ENCODE measurements at regions not wholly inside any gene's neighbourhood (a gene's known extent, or its start where the extent isn't known, plus 50 kb on each side); places are given as distances from the start of the nearest gene placed in this dataset.
"Not testable (repeated sequence)": the region's sequence is repeated elsewhere in the genome, so short reads cannot be mapped to it uniquely, and the experiment has no call there.

- peaks cover 2 to 7% of the 10 kb centered on the region in 2 donors for H3K36me3 ChIP-seq (ENCODE audit: control insufficient read depth in 2 of 2, insufficient read depth in 2 of 2, low read length in 1 of 2)
- H3K27ac ChIP-seq (ENCODE audit: low read depth in 1 of 2, low read length in 1 of 2): no peak overlapping the region
- no peaks in the 10 kb centered on the region for H3K27me3 ChIP-seq (ENCODE audit: control insufficient read depth in 2 of 2, insufficient read depth in 1 of 2, low read length in 1 of 2)
- WGBS: 98% methylated on average over 4 of the region's 4 CpGs
- H3K4me1 ChIP-seq (ENCODE audit: control insufficient read depth in 2 of 2, insufficient read depth in 2 of 2, low read length in 2 of 2): peaks cover 5 to 7% of the 10 kb centered on the region in 2 donors
- H3K9me3 ChIP-seq (ENCODE audit: control insufficient read depth in 2 of 2, insufficient read depth in 1 of 2, low read length in 1 of 2): peaks cover 0 to 8% of the 10 kb centered on the region in 2 donors
- DNase-seq (ENCODE audit: low read depth in 6 of 9, low spot score in 9 of 9): no peak
- no peak overlapping the region for H3K4me3 ChIP-seq (ENCODE audit: low read length in 2 of 2)
Observed at GRCh38 chr6:144397141-144397540, 112.0 kb downstream of the UTRN start.

GRCh38 chr6:144400321-144400720 lies 115.2 kb downstream of the UTRN start:
- Histone ChIP-seq H3K27ac (ENCODE audit: low read depth in 1 of 2, low read length in 1 of 2) (no peak overlapping the region), H3K4me1 (ENCODE audit: control insufficient read depth in 2 of 2, insufficient read depth in 2 of 2, low read length in 2 of 2) (no peaks in the 10 kb centered on the region), H3K36me3 (ENCODE audit: control insufficient read depth in 2 of 2, insufficient read depth in 2 of 2, low read length in 1 of 2) (peaks cover 7% of the 10 kb centered on the region in 2 donors), H3K9me3 (ENCODE audit: control insufficient read depth in 2 of 2, insufficient read depth in 1 of 2, low read length in 1 of 2) (peaks cover 0 to 8% of the 10 kb centered on the region in 2 donors), H3K27me3 (ENCODE audit: control insufficient read depth in 2 of 2, insufficient read depth in 1 of 2, low read length in 1 of 2) (no peaks in the 10 kb centered on the region), H3K4me3 (ENCODE audit: low read length in 2 of 2) (no peak overlapping the region)
- 99% methylated on average over 5 of the region's 5 CpGs for WGBS
- DNase-seq (ENCODE audit: low read depth in 6 of 9, low spot score in 9 of 9): no peak

- H3K27me3 ChIP-seq (ENCODE audit: control insufficient read depth in 2 of 2, insufficient read depth in 1 of 2, low read length in 1 of 2): no peaks in the 10 kb centered on the region
- WGBS: 98% methylated on average over 13 of the region's 13 CpGs
- DNase-seq (ENCODE audit: low read depth in 6 of 9, low spot score in 9 of 9): no peak
- peaks cover 0 to 8% of the 10 kb centered on the region in 2 donors for H3K9me3 ChIP-seq (ENCODE audit: control insufficient read depth in 2 of 2, insufficient read depth in 1 of 2, low read length in 1 of 2)
- H3K4me3 ChIP-seq (ENCODE audit: low read length in 2 of 2): no peak overlapping the region
- H3K36me3 ChIP-seq (ENCODE audit: control insufficient read depth in 2 of 2, insufficient read depth in 2 of 2, low read length in 1 of 2): peaks cover 7% of the 10 kb centered on the region in 2 donors
- H3K4me1 ChIP-seq (ENCODE audit: control insufficient read depth in 2 of 2, insufficient read depth in 2 of 2, low read length in 2 of 2): no peaks in the 10 kb centered on the region
- H3K27ac ChIP-seq (ENCODE audit: low read depth in 1 of 2, low read length in 1 of 2): no peak overlapping the region
Observed at GRCh38 chr6:144401736-144402733, 116.9 kb downstream of the UTRN start.

- no peak for DNase-seq (ENCODE audit: low read depth in 6 of 9, low spot score in 9 of 9)
- H3K36me3 ChIP-seq (ENCODE audit: control insufficient read depth in 2 of 2, insufficient read depth in 2 of 2, low read length in 1 of 2): peaks cover 6 to 7% of the 10 kb centered on the region in 2 donors
- H3K9me3 ChIP-seq (ENCODE audit: control insufficient read depth in 2 of 2, insufficient read depth in 1 of 2, low read length in 1 of 2): peaks cover 0 to 5% of the 10 kb centered on the region in 2 donors
- 98% methylated on average over 8 of the region's 8 CpGs for WGBS
- H3K4me1 ChIP-seq (ENCODE audit: control insufficient read depth in 2 of 2, insufficient read depth in 2 of 2, low read length in 2 of 2): no peaks in the 10 kb centered on the region
- H3K27ac ChIP-seq (ENCODE audit: low read depth in 1 of 2, low read length in 1 of 2): no peak overlapping the region
- H3K27me3 ChIP-seq (ENCODE audit: control insufficient read depth in 2 of 2, insufficient read depth in 1 of 2, low read length in 1 of 2): no peaks in the 10 kb centered on the region
- H3K4me3 ChIP-seq (ENCODE audit: low read length in 2 of 2): no peak overlapping the region
Observed at GRCh38 chr6:144402750-144403149, 117.6 kb downstream of the UTRN start.

- peaks cover 4 to 5% of the 10 kb centered on the region in 2 donors for H3K36me3 ChIP-seq (ENCODE audit: control insufficient read depth in 2 of 2, insufficient read depth in 2 of 2, low read length in 1 of 2)
- H3K27ac ChIP-seq (ENCODE audit: low read depth in 1 of 2, low read length in 1 of 2): no peak overlapping the region
- no peaks in the 10 kb centered on the region for H3K27me3 ChIP-seq (ENCODE audit: control insufficient read depth in 2 of 2, insufficient read depth in 1 of 2, low read length in 1 of 2)
- no peak overlapping the region for H3K4me3 ChIP-seq (ENCODE audit: low read length in 2 of 2)
- no peak for DNase-seq (ENCODE audit: low read depth in 6 of 9, low spot score in 9 of 9)
- no peaks in the 10 kb centered on the region for H3K9me3 ChIP-seq (ENCODE audit: control insufficient read depth in 2 of 2, insufficient read depth in 1 of 2, low read length in 1 of 2)
- WGBS: 99% methylated on average over 5 of the region's 5 CpGs
- no peaks in the 10 kb centered on the region for H3K4me1 ChIP-seq (ENCODE audit: control insufficient read depth in 2 of 2, insufficient read depth in 2 of 2, low read length in 2 of 2)
Observed at GRCh38 chr6:144405163-144405562, 120.0 kb downstream of the UTRN start.

GRCh38 chr6:144406796-144407195 lies 121.7 kb downstream of the UTRN start:
- Histone ChIP-seq H3K9me3 (ENCODE audit: control insufficient read depth in 2 of 2, insufficient read depth in 1 of 2, low read length in 1 of 2) (no peaks in the 10 kb centered on the region), H3K4me3 (ENCODE audit: low read length in 2 of 2) (no peak overlapping the region), H3K36me3 (ENCODE audit: control insufficient read depth in 2 of 2, insufficient read depth in 2 of 2, low read length in 1 of 2) (peaks cover 4 to 5% of the 10 kb centered on the region in 2 donors), H3K27ac (ENCODE audit: low read depth in 1 of 2, low read length in 1 of 2) (no peak overlapping the region), H3K4me1 (ENCODE audit: control insufficient read depth in 2 of 2, insufficient read depth in 2 of 2, low read length in 2 of 2) (no peaks in the 10 kb centered on the region), H3K27me3 (ENCODE audit: control insufficient read depth in 2 of 2, insufficient read depth in 1 of 2, low read length in 1 of 2) (no peaks in the 10 kb centered on the region)
- WGBS: 94% methylated on average over 3 of the region's 3 CpGs
- no peak for DNase-seq (ENCODE audit: low read depth in 6 of 9, low spot score in 9 of 9)

- 97% methylated on average over 6 of the region's 6 CpGs for WGBS
- Histone ChIP-seq H3K27ac (ENCODE audit: low read depth in 1 of 2, low read length in 1 of 2) (no peak overlapping the region), H3K9me3 (ENCODE audit: control insufficient read depth in 2 of 2, insufficient read depth in 1 of 2, low read length in 1 of 2) (no peaks in the 10 kb centered on the region), H3K27me3 (ENCODE audit: control insufficient read depth in 2 of 2, insufficient read depth in 1 of 2, low read length in 1 of 2) (no peaks in the 10 kb centered on the region), H3K36me3 (ENCODE audit: control insufficient read depth in 2 of 2, insufficient read depth in 2 of 2, low read length in 1 of 2) (peaks cover 0 to 4% of the 10 kb centered on the region in 2 donors), H3K4me1 (ENCODE audit: control insufficient read depth in 2 of 2, insufficient read depth in 2 of 2, low read length in 2 of 2) (no peaks in the 10 kb centered on the region), H3K4me3 (ENCODE audit: low read length in 2 of 2) (no peak overlapping the region)
- DNase-seq (ENCODE audit: low read depth in 6 of 9, low spot score in 9 of 9): no peak
Observed at GRCh38 chr6:144408161-144408560, 123.0 kb downstream of the UTRN start.

GRCh38 chr6:144410059-144410458 lies 124.9 kb downstream of the UTRN start:
- no peaks in the 10 kb centered on the region for H3K4me1 ChIP-seq (ENCODE audit: control insufficient read depth in 2 of 2, insufficient read depth in 2 of 2, low read length in 2 of 2)

GRCh38 chr6:144410574-144410973 lies 125.4 kb downstream of the UTRN start:
- not testable (repeated sequence) for H3K4me3 ChIP-seq (ENCODE audit: low read length in 2 of 2); H3K4me1 ChIP-seq (ENCODE audit: control insufficient read depth in 2 of 2, insufficient read depth in 2 of 2, low read length in 2 of 2); H3K27ac ChIP-seq (ENCODE audit: low read depth in 1 of 2, low read length in 1 of 2); H3K27me3 ChIP-seq (ENCODE audit: control insufficient read depth in 2 of 2, insufficient read depth in 1 of 2, low read length in 1 of 2); H3K9me3 ChIP-seq (ENCODE audit: control insufficient read depth in 2 of 2, insufficient read depth in 1 of 2, low read length in 1 of 2); H3K36me3 ChIP-seq (ENCODE audit: control insufficient read depth in 2 of 2, insufficient read depth in 2 of 2, low read length in 1 of 2); DNase-seq (ENCODE audit: low read depth in 6 of 9, low spot score in 9 of 9)
- WGBS: 98% methylated on average over 2 of the region's 2 CpGs

More at GRCh38 chr6:144410059-144410458, 124.9 kb downstream of the UTRN start:
- Histone ChIP-seq H3K27me3 (ENCODE audit: control insufficient read depth in 2 of 2, insufficient read depth in 1 of 2, low read length in 1 of 2) (no peaks in the 10 kb centered on the region), H3K9me3 (ENCODE audit: control insufficient read depth in 2 of 2, insufficient read depth in 1 of 2, low read length in 1 of 2) (no peaks in the 10 kb centered on the region), H3K27ac (ENCODE audit: low read depth in 1 of 2, low read length in 1 of 2) (no peak overlapping the region), H3K36me3 (ENCODE audit: control insufficient read depth in 2 of 2, insufficient read depth in 2 of 2, low read length in 1 of 2) (peaks cover 0 to 4% of the 10 kb centered on the region in 2 donors), H3K4me3 (ENCODE audit: low read length in 2 of 2) (no peak overlapping the region)
- DNase-seq (ENCODE audit: low read depth in 6 of 9, low spot score in 9 of 9): no peak
